GM23338 (cell line): ENCODE measurements at regions not wholly inside any gene's neighbourhood (a gene's known extent, or its start where the extent isn't known, plus 50 kb on each side); places are given as distances from the start of the nearest gene placed in this dataset.

ENCODE experiments used
- ATAC-seq: fragments of 200-7000 bp; cut with Tn5 transposase; 3 replicates; pipeline ENCODE4 v1.9.1; 2020
- DNase-seq: peaks from one replicate; pipeline ENCODE4 v3.0.0-alpha.2; 2015; ENCODE audit warnings: low spot score
- H2AFZ ChIP-seq: fragments of 200-600 bp; sonication (generic); 2 replicates; pipeline ENCODE4 v1.8.0; 2016; ENCODE audit warnings: antibody characterized with exemption, mild to moderate bottlenecking, moderate library complexity
- H3F3A ChIP-seq: fragments of 200-600 bp; sonication (generic); replicated peaks from 2 replicates; pipeline ENCODE4 v1.8.0; 2017; ENCODE audit warnings: antibody characterized with exemption, mixed run types, low read depth
- H3K27ac ChIP-seq: fragments of 200-600 bp; sonication (generic); 2 replicates; pipeline ENCODE4 v1.6.1; 2016; ENCODE audit warnings: low read depth
- H3K27me3 ChIP-seq: fragments of 200-600 bp; sonication (generic); 2 replicates; pipeline ENCODE4 v1.8.0; 2016; ENCODE audit warnings: mild to moderate bottlenecking, mixed run types, moderate library complexity; ENCODE audit not compliant: insufficient read depth
- H3K36me3 ChIP-seq: fragments of 200-600 bp; sonication (generic); 2 replicates; pipeline ENCODE4 v1.8.0; 2016; ENCODE audit warnings: mild to moderate bottlenecking; ENCODE audit not compliant: insufficient read depth
- H3K4me1 ChIP-seq: fragments of 200-600 bp; sonication (generic); 2 replicates; pipeline ENCODE4 v1.8.0; 2016; ENCODE audit warnings: mild to moderate bottlenecking, moderate library complexity; ENCODE audit not compliant: insufficient read depth
- H3K4me2 ChIP-seq: fragments of 200-600 bp; sonication (generic); 2 replicates; pipeline ENCODE4 v1.7.1; 2017; ENCODE audit warnings: mixed run types
- H3K4me3 ChIP-seq: fragments of 200-600 bp; sonication (generic); 2 replicates; pipeline ENCODE4 v1.6.1; 2016; ENCODE audit warnings: mixed run types
- H3K79me2 ChIP-seq: fragments of 200-600 bp; sonication (generic); replicated peaks from 2 replicates; pipeline ENCODE4 v1.8.0; 2017; ENCODE audit warnings: mild to moderate bottlenecking; ENCODE audit not compliant: insufficient read depth
- H3K9me2 ChIP-seq: fragments of 200-600 bp; sonication (generic); 2 replicates; pipeline ENCODE4 v1.8.0; 2017; ENCODE audit not compliant: insufficient read depth
- H4K20me1 ChIP-seq: fragments of 200-600 bp; sonication (generic); replicated peaks from 2 replicates; pipeline ENCODE4 v1.8.0; 2017; ENCODE audit warnings: mild to moderate bottlenecking; ENCODE audit not compliant: insufficient read depth
- H3K27ac Mint-ChIP-seq: 2 replicates; pipeline ENCODE4 v1.8.0; 2020; ENCODE audit warnings: inconsistent platforms, mild to moderate bottlenecking, moderate library complexity, mixed read lengths
- H3K27me3 Mint-ChIP-seq: 3 replicates; pipeline ENCODE4 v1.8.0; 2022; ENCODE audit warnings: low read depth, mild to moderate bottlenecking, moderate library complexity, mixed read lengths, inconsistent platforms; ENCODE audit not compliant: insufficient read depth, poor library complexity
- H3K36me3 Mint-ChIP-seq: 3 replicates; pipeline ENCODE4 v1.8.0; 2021; ENCODE audit warnings: low read depth, mild to moderate bottlenecking, inconsistent platforms, moderate library complexity, mixed read lengths
- H3K4me1 Mint-ChIP-seq: 3 replicates; pipeline ENCODE4 v1.8.0; 2020; ENCODE audit warnings: mild to moderate bottlenecking, inconsistent platforms, mixed read lengths
- H3K4me3 Mint-ChIP-seq: 3 replicates; pipeline ENCODE4 v1.8.0; 2021; ENCODE audit warnings: moderate library complexity, mild to moderate bottlenecking, inconsistent platforms, mixed read lengths
- H3K9me3 Mint-ChIP-seq: 3 replicates; pipeline ENCODE4 v1.8.0; 2020; ENCODE audit warnings: moderate library complexity, mild to moderate bottlenecking, inconsistent platforms, mixed read lengths
- CREB1 ChIP-seq: fragments of 250-450 bp; sonication (Bioruptor Pico); IDR thresholded peaks from 2 replicates; pipeline ENCODE4 v1.5.0; 2020; ENCODE audit warnings: low read depth, mild to moderate bottlenecking, moderate library complexity
- CTCF ChIP-seq, 2 experiments: fragments of 200-600 bp in 1 of 2; sonication (generic) in 1 of 2; conservative IDR thresholded peaks; 2 replicates each; pipeline versions ENCODE4 v1.5.1 to v1.6.1; 2016 to 2017; ENCODE audit warnings: antibody characterized with exemption in 2 of 2, low read depth in 2 of 2, mild to moderate bottlenecking in 2 of 2, moderate library complexity in 1 of 2
- EZH2 ChIP-seq: fragments of 200-600 bp; sonication (generic); IDR thresholded peaks from one replicate; pipeline ENCODE4 v1.8.0; 2017; ENCODE audit warnings: antibody characterized with exemption, mild to moderate bottlenecking, low read depth; ENCODE audit not compliant: unreplicated experiment
- EZH2phosphoT487 ChIP-seq: fragments of 200-600 bp; sonication (generic); IDR thresholded peaks from one replicate; pipeline ENCODE4 v1.8.1; 2018; ENCODE audit warnings: antibody characterized with exemption; ENCODE audit not compliant: unreplicated experiment
- JUNB ChIP-seq: IDR thresholded peaks from one replicate; pipeline ENCODE4 v1.6.1; 2016; ENCODE audit warnings: antibody characterized with exemption; ENCODE audit not compliant: unreplicated experiment
- NANOG ChIP-seq: IDR thresholded peaks from 2 replicates; pipeline ENCODE4 v1.6.1; 2016; ENCODE audit warnings: antibody characterized with exemption, borderline replicate concordance
- POLR2AphosphoS5 ChIP-seq: IDR thresholded peaks from 2 replicates; pipeline ENCODE4 v1.6.1; 2016; ENCODE audit warnings: antibody characterized with exemption, low read depth
- REST ChIP-seq: IDR thresholded peaks from one replicate; pipeline ENCODE4 v1.6.1; 2018; ENCODE audit warnings: antibody characterized with exemption; ENCODE audit not compliant: unreplicated experiment
- STAT1 ChIP-seq: IDR thresholded peaks from one replicate; pipeline ENCODE4 v1.6.1; 2016; ENCODE audit warnings: antibody characterized with exemption; ENCODE audit not compliant: unreplicated experiment
- ZNF114 ChIP-seq: fragments of 250-450 bp; sonication (Bioruptor Pico); IDR thresholded peaks from 2 replicates; pipeline ENCODE4 v1.5.0; 2020; ENCODE audit warnings: mild to moderate bottlenecking, moderate library complexity
- TF ChIP-seq, protein P1 (sequence below): IDR thresholded peaks from 2 replicates; pipeline ENCODE4 v1.6.1; 2016; ENCODE audit warnings: antibody characterized with exemption

DNA sequence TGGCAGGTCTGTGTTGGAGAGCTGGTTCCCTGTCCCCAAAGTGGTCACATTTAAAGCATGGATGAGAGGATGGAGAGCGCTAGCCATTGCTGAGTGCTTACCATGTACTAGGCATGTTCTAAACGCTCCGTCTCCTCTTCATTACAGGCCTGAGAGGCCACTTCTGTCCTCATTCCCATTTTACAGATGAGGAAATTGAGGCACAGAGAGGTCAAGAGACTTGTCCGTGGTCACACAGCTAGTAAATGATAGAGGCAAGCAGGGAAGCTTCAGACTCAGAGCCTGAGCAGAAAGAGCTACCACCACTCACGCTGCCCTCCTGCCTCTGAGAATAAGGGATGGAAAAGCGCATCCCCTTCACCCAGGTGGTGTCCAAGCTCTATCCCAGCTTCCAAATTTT is 64.3 kb downstream of the SLC25A47 start:
- Mint-ChIP-seq H3K36me3 (no peaks in the 10 kb centered on the region), H3K9me3 (no peaks in the 10 kb centered on the region), H3K27ac (no peak overlapping the region), H3K27me3 (peaks cover 3% of the 10 kb centered on the region), H3K4me1 (peaks cover 46% of the 10 kb centered on the region), H3K4me3 (no peak overlapping the region)
- Histone ChIP-seq H3K4me3 (no peak overlapping the region), H3K27ac (no peak overlapping the region), H3K36me3 (no peaks in the 10 kb centered on the region), H4K20me1 (no peaks in the 10 kb centered on the region; the same call in 1 of the 2 replicates), H2AFZ (no peak overlapping the region), H3K27me3 (no peaks in the 10 kb centered on the region), H3K79me2 (peaks cover 35% of the 10 kb centered on the region), H3K4me2 (no peak overlapping the region), H3K4me1 (peaks cover 22% of the 10 kb centered on the region), H3F3A (0 out of 2 replicates have a peak, but pooled peaks cover 6% of the 10 kb centered on the region), H3K9me2 (no peaks in the 10 kb centered on the region)
- TF ChIP-seq NANOG = no peak
- no peak for TF ChIP-seq STAT1
- TF ChIP-seq EZH2 = no peak
- TF ChIP-seq, protein P1, sequence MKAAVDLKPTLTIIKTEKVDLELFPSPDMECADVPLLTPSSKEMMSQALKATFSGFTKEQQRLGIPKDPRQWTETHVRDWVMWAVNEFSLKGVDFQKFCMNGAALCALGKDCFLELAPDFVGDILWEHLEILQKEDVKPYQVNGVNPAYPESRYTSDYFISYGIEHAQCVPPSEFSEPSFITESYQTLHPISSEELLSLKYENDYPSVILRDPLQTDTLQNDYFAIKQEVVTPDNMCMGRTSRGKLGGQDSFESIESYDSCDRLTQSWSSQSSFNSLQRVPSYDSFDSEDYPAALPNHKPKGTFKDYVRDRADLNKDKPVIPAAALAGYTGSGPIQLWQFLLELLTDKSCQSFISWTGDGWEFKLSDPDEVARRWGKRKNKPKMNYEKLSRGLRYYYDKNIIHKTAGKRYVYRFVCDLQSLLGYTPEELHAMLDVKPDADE = no peak
- no peak for TF ChIP-seq JUNB
- no peak for TF ChIP-seq POLR2AphosphoS5
- no peak for TF ChIP-seq REST
- ATAC-seq = no peak
- no peak for DNase-seq

DNA sequence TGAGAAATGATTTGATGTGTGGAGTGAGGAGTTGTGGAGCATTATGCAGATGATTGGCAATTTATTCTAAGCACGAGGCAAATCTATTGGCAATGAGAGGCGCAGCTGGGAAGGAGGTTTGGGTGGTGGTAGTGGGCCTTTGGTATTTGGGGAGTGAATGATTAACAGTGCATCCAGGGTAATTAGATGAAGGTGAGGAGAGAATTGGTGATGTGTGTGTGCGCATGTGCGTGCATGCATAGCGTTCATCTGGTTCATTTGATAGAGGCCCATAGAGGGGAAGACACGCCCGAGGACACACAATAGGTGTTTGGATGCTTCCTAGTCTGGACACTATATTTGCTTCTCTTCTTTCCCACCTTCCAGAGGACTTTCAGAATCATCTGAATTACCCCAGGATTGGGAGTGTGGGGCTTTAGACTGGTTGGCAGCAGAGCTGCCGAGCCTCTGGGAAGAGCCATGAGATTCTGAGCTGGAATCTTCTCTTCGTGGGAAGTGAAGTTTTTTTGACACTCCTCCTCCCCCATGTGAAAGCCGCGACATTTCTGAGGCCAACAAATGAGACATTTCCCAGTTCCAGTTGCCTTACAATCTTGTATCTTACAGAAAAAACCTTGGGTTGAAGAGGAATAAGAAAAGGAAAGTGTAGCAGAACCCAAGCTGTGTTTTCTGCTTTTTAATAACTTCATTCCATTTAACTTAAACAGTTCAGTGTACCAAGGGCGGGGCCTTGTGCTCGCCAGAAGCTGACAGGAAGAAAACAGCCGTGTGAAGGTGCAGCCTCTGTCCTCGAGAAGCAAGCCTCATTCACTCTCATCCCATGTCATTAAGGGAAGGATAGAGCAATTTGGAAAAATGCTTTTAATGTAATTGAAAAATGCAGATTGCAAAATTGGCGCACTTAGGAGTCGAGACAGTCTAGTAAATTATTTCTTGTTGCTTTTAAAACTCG is 65.2 kb downstream of the SLC25A47 start:
- no peak for DNase-seq
- peaks cover 43% of the 10 kb centered on the region for H3K4me1 Mint-ChIP-seq
- no peak for TF ChIP-seq CTCF (conservative IDR thresholded peaks at IDR 0.05; ENCODE audit: low read depth in 2 of 2)
- TF ChIP-seq STAT1 = no peak
- TF ChIP-seq POLR2AphosphoS5 = no peak
- no peak for TF ChIP-seq NANOG
- TF ChIP-seq EZH2phosphoT487 = no peak
- TF ChIP-seq JUNB = no peak
- TF ChIP-seq ZNF114 = no peak
- TF ChIP-seq, protein P1 = no peak
- TF ChIP-seq CREB1 (CRISPR knock-in tag) = no peak
- no peak for TF ChIP-seq EZH2
- TF ChIP-seq REST = no peak

More for the DNA sequence above, 65.2 kb downstream of the SLC25A47 start:
- no peak overlapping the region for H3K4me2 ChIP-seq
- peaks cover 5% of the 10 kb centered on the region for H3K27me3 Mint-ChIP-seq
- H3K36me3 ChIP-seq = no peaks in the 10 kb centered on the region
- H3K27ac ChIP-seq = no peak overlapping the region
- no peaks in the 10 kb centered on the region for H3F3A ChIP-seq
- no peaks in the 10 kb centered on the region for H3K9me2 ChIP-seq
- no peaks in the 10 kb centered on the region for H3K27me3 ChIP-seq
- no peak overlapping the region for H3K4me3 ChIP-seq
- no peak overlapping the region for H2AFZ ChIP-seq
- no peaks in the 10 kb centered on the region for H3K36me3 Mint-ChIP-seq
- no peaks in the 10 kb centered on the region for H3K9me3 Mint-ChIP-seq
- H3K79me2 ChIP-seq = peaks cover 37% of the 10 kb centered on the region
- H3K4me3 Mint-ChIP-seq = no peak overlapping the region
- no peak for ATAC-seq
- H3K4me1 ChIP-seq = peaks cover 17% of the 10 kb centered on the region
- no peaks in the 10 kb centered on the region; the same call in 1 of the 2 replicates for H4K20me1 ChIP-seq
- no peak overlapping the region for H3K27ac Mint-ChIP-seq
